ENCODE measurements at regions not wholly inside any gene's neighbourhood (a gene's known extent, or its start where the extent isn't known, plus 50 kb on each side); places are given as distances from the start of the nearest gene placed in this dataset.

- Histone ChIP-seq H3K9me3 (no peaks in the 10 kb centered on the region), H3K27me3 (no peaks in the 10 kb centered on the region), H3K4me3 (no peak overlapping the region), H3K9ac (ENCODE audit: low read depth in 2 of 2, low read length in 2 of 2) (no peak overlapping the region), H3K36me3 (no peaks in the 10 kb centered on the region), H3K4me1 (no peaks in the 10 kb centered on the region), H3K27ac (no peak overlapping the region)
- no peak for DNase-seq
- TF ChIP-seq CTCF (IDR thresholded peaks at IDR 0.05): no peak
- intact Hi-C loops (cut with DNase I): no loop called here
Measured at GRCh38 chr2:2720351-2720750, 389.3 kb upstream of the MYT1L start.

GRCh38 chr2:2719781-2720180 lies 388.7 kb upstream of the MYT1L start:
- DNase-seq: no peak
- no peaks in the 10 kb centered on the region for H3K27me3 ChIP-seq
- H3K27ac ChIP-seq: no peak overlapping the region
- no peak for TF ChIP-seq CTCF (IDR thresholded peaks at IDR 0.05)
- H3K36me3 ChIP-seq: no peaks in the 10 kb centered on the region
- no peaks in the 10 kb centered on the region for H3K9me3 ChIP-seq
- intact Hi-C loops (cut with DNase I): no loop called here
- H3K9ac ChIP-seq (ENCODE audit: low read depth in 2 of 2, low read length in 2 of 2): no peak overlapping the region
- no peak overlapping the region for H3K4me3 ChIP-seq
- no peaks in the 10 kb centered on the region for H3K4me1 ChIP-seq

GRCh38 chr2:2719015-2719414 lies 387.9 kb upstream of the MYT1L start:
- Histone ChIP-seq H3K9me3 (no peaks in the 10 kb centered on the region), H3K4me1 (no peaks in the 10 kb centered on the region), H3K36me3 (no peaks in the 10 kb centered on the region), H3K4me3 (no peak overlapping the region), H3K27me3 (no peaks in the 10 kb centered on the region), H3K9ac (ENCODE audit: low read depth in 2 of 2, low read length in 2 of 2) (no peak overlapping the region), H3K27ac (no peak overlapping the region)
- DNase-seq: no peak
- intact Hi-C loops (cut with DNase I): no loop called here
- no peak for TF ChIP-seq CTCF (IDR thresholded peaks at IDR 0.05)

- no peak for DNase-seq
- no peaks in the 10 kb centered on the region for H3K4me1 ChIP-seq
- intact Hi-C loops (cut with DNase I): no loop called here
- H3K27ac ChIP-seq: no peak overlapping the region
- no peak overlapping the region for H3K9ac ChIP-seq (ENCODE audit: low read depth in 2 of 2, low read length in 2 of 2)
- no peaks in the 10 kb centered on the region for H3K27me3 ChIP-seq
- H3K9me3 ChIP-seq: no peaks in the 10 kb centered on the region
- no peak overlapping the region for H3K4me3 ChIP-seq
- H3K36me3 ChIP-seq: no peaks in the 10 kb centered on the region
- TF ChIP-seq CTCF (IDR thresholded peaks at IDR 0.05): no peak
Measured at GRCh38 chr2:2717406-2717805, 386.3 kb upstream of the MYT1L start.

- no peak for TF ChIP-seq CTCF (IDR thresholded peaks at IDR 0.05)
- Histone ChIP-seq H3K27ac (no peak overlapping the region), H3K27me3 (no peaks in the 10 kb centered on the region), H3K9me3 (no peaks in the 10 kb centered on the region), H3K4me1 (no peaks in the 10 kb centered on the region), H3K36me3 (no peaks in the 10 kb centered on the region), H3K4me3 (no peak overlapping the region), H3K9ac (ENCODE audit: low read depth in 2 of 2, low read length in 2 of 2) (no peak overlapping the region)
- DNase-seq: no peak
- intact Hi-C loops (cut with DNase I): no loop called here
Measured at GRCh38 chr2:2716771-2717170, 385.7 kb upstream of the MYT1L start.

Measured in colonic mucosa (tissue), 4 donors.